CD14-positive monocyte (primary cell): ENCODE measurements at regions not wholly inside any gene's neighbourhood (a gene's known extent, or its start where the extent isn't known, plus 50 kb on each side); places are given as distances from the start of the nearest gene placed in this dataset.

Experiments used
- DNase-seq, 3 donors: peaks; one replicate each; pipeline ENCODE4 v3.0.0-alpha.2; 2011 to 2022
- H2AFZ ChIP-seq: 2 replicates; pipeline ENCODE4 v1.6.0; 2012; ENCODE audit warnings: mild to moderate bottlenecking, low read depth, low read length, inconsistent platforms; ENCODE audit not compliant: insufficient read depth, poor library complexity, severe bottlenecking
- H3K27ac ChIP-seq, 2 donors: 1 replicate in 1 of 2; 2 replicates in 1 of 2; pipeline ENCODE4 v1.5.1; 2012 to 2013; ENCODE audit warnings: low read length in 2 of 2, control low read depth in 1 of 2, inconsistent platforms in 1 of 2, low read depth in 1 of 2, mild to moderate bottlenecking in 1 of 2
- H3K27me3 ChIP-seq, 2 donors: one replicate each; pipeline versions ENCODE4 v1.6.0 to v1.6.1; 2011 to 2013; ENCODE audit warnings: low read length in 2 of 2; ENCODE audit not compliant: control insufficient read depth in 2 of 2, insufficient read depth in 2 of 2
- H3K36me3 ChIP-seq, 2 donors: replicated peaks in 1 of 2; 1 replicate in 1 of 2; 2 replicates in 1 of 2; pipeline versions ENCODE4 v1.5.1 to v1.6.1; 2012 to 2013; ENCODE audit warnings: low read length in 2 of 2, control low read depth in 1 of 2, inconsistent platforms in 1 of 2, mild to moderate bottlenecking in 1 of 2; ENCODE audit not compliant: insufficient read depth in 2 of 2, control insufficient read depth in 1 of 2
- H3K4me1 ChIP-seq, 2 donors: 1 replicate in 1 of 2; 2 replicates in 1 of 2; pipeline versions ENCODE4 v1.5.1 to v1.6.1; 2012 to 2013; ENCODE audit warnings: low read length in 2 of 2, control low read depth in 1 of 2, inconsistent platforms in 1 of 2, mild to moderate bottlenecking in 1 of 2, moderate library complexity in 1 of 2; ENCODE audit not compliant: insufficient read depth in 2 of 2, control insufficient read depth in 1 of 2
- H3K4me2 ChIP-seq: replicated peaks from 2 replicates; pipeline ENCODE3; 2012; ENCODE audit warnings: low read length, moderate library complexity, mild to moderate bottlenecking; ENCODE audit not compliant: poor library complexity, severe bottlenecking; ENCODE audit errors: extremely low read depth
- H3K4me3 ChIP-seq, 3 experiments: fragments of 200-600 bp in 1 of 3; sonication (generic) in 1 of 3; replicated peaks in 1 of 3; 1 replicate in 2 of 3; 2 replicates in 1 of 3; pipeline ENCODE4 v1.5.1; 2011 to 2013; ENCODE audit warnings: low read length in 3 of 3, mild to moderate bottlenecking in 3 of 3, control low read depth in 2 of 3, low read depth in 2 of 3, inconsistent platforms in 1 of 3, moderate library complexity in 1 of 3
- H3K79me2 ChIP-seq: 2 replicates; pipeline ENCODE4 v1.6.0; 2012; ENCODE audit warnings: mild to moderate bottlenecking, control low read depth, inconsistent platforms, low read length, moderate library complexity; ENCODE audit not compliant: insufficient read depth
- H3K9ac ChIP-seq: 2 replicates; pipeline ENCODE4 v1.6.0; 2017; ENCODE audit warnings: low read length, mild to moderate bottlenecking; ENCODE audit not compliant: insufficient read depth, poor library complexity, severe bottlenecking
- H3K9me3 ChIP-seq, 2 donors: replicated peaks in 1 of 2; 1 replicate in 1 of 2; 2 replicates in 1 of 2; pipeline versions ENCODE4 v1.5.1 to v1.6.1; 2012 to 2013; ENCODE audit warnings: low read length in 2 of 2, control low read depth in 1 of 2; ENCODE audit not compliant: control insufficient read depth in 1 of 2, insufficient read depth in 1 of 2
- H4K20me1 ChIP-seq: 2 replicates; pipeline ENCODE4 v1.6.0; 2012; ENCODE audit warnings: mild to moderate bottlenecking, low read length, control low read depth, moderate library complexity; ENCODE audit not compliant: insufficient read depth
- H3K27ac Mint-ChIP-seq, 7 donors: one replicate each; pipeline ENCODE4 v1.8.0; 2020; ENCODE audit warnings: mild to moderate bottlenecking in 7 of 7, mixed read lengths in 7 of 7, moderate library complexity in 6 of 7, inconsistent platforms in 2 of 7
- H3K27me3 Mint-ChIP-seq, 3 donors: one replicate each; pipeline ENCODE4 v1.8.0; 2021 to 2022; ENCODE audit warnings: low read depth in 3 of 3, mild to moderate bottlenecking in 3 of 3, mixed read lengths in 3 of 3, moderate library complexity in 3 of 3, inconsistent platforms in 1 of 3
- H3K36me3 Mint-ChIP-seq, 2 donors: one replicate each; pipeline ENCODE4 v1.8.0; 2020; ENCODE audit warnings: mixed read lengths in 2 of 2, inconsistent platforms in 1 of 2, mild to moderate bottlenecking in 1 of 2
- H3K4me1 Mint-ChIP-seq: one replicate; pipeline ENCODE4 v1.8.0; 2020; ENCODE audit warnings: mild to moderate bottlenecking, mixed read lengths
- H3K4me3 Mint-ChIP-seq, 2 donors: one replicate each; pipeline ENCODE4 v1.8.0; 2020; ENCODE audit warnings: mild to moderate bottlenecking in 2 of 2, mixed read lengths in 2 of 2, moderate library complexity in 1 of 2
- H3K9me3 Mint-ChIP-seq, 7 donors: one replicate each; pipeline ENCODE4 v1.8.0; 2020 to 2022; ENCODE audit warnings: mixed read lengths in 7 of 7, mild to moderate bottlenecking in 6 of 7, moderate library complexity in 6 of 7, inconsistent platforms in 2 of 7
- WGBS: methylation state at CpG from one replicate; pipeline ENCODE4 v1.1.5; 2013; ENCODE audit warnings: missing lambda C conversion rate; ENCODE audit not compliant: insufficient coverage; 5-methylcytosine and 5-hydroxymethylcytosine counted together
- intact Hi-C, 2 donors: fragments of 100-400 bp; cut with micrococcal nuclease; formaldehyde crosslinking; loops; one replicate each; pipeline versions ENCODE4 v1.15.0 to v1.15.1; 2023
- TF ChIP-seq, protein P1 (sequence below): fragments of 200-600 bp; IDR thresholded peaks from one replicate; pipeline ENCODE4 v1.8.0; 2022; ENCODE audit warnings: antibody characterized with exemption, mild to moderate bottlenecking

GRCh38 chr2:429575-430254 is 141.8 kb upstream of the ALKAL2 start:
- Histone ChIP-seq H3K4me1 (no peaks in the 10 kb centered on the region), H3K27me3 (no peaks in the 10 kb centered on the region), H3K4me3 (no peak overlapping the region), H3K36me3 (no peaks in the 10 kb centered on the region), H3K9ac (peak overlapping the region; percentile 12), H3K9me3 (peaks cover 0 to 11% of the 10 kb centered on the region in 2 donors), H3K79me2 (no peaks in the 10 kb centered on the region), H3K27ac (no peak overlapping the region), H3K4me2 (peak overlapping the region; percentile 26), H4K20me1 (no peaks in the 10 kb centered on the region), H2AFZ (no peak overlapping the region)
- H3K4me3 Mint-ChIP-seq = peak overlapping the region; percentile 45 to 84
- H3K9me3 Mint-ChIP-seq = peaks cover 0 to 9% (median 0%) of the 10 kb centered on the region in 7 donors
- TF ChIP-seq, protein P1, sequence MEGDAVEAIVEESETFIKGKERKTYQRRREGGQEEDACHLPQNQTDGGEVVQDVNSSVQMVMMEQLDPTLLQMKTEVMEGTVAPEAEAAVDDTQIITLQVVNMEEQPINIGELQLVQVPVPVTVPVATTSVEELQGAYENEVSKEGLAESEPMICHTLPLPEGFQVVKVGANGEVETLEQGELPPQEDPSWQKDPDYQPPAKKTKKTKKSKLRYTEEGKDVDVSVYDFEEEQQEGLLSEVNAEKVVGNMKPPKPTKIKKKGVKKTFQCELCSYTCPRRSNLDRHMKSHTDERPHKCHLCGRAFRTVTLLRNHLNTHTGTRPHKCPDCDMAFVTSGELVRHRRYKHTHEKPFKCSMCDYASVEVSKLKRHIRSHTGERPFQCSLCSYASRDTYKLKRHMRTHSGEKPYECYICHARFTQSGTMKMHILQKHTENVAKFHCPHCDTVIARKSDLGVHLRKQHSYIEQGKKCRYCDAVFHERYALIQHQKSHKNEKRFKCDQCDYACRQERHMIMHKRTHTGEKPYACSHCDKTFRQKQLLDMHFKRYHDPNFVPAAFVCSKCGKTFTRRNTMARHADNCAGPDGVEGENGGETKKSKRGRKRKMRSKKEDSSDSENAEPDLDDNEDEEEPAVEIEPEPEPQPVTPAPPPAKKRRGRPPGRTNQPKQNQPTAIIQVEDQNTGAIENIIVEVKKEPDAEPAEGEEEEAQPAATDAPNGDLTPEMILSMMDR = no peak
- peaks cover 14% of the 10 kb centered on the region for H3K4me1 Mint-ChIP-seq
- intact Hi-C loops = no loop called here
- 28% methylated on average over 10 of the region's 19 CpGs for WGBS
- H3K27ac Mint-ChIP-seq = peak overlapping the region in 2 of 7 donors; percentile 7 to 22
- peaks cover 2 to 21% (median 11%) of the 10 kb centered on the region in 3 donors for H3K27me3 Mint-ChIP-seq
- no peaks in the 10 kb centered on the region for H3K36me3 Mint-ChIP-seq
- DNase-seq = no peak

DNA sequence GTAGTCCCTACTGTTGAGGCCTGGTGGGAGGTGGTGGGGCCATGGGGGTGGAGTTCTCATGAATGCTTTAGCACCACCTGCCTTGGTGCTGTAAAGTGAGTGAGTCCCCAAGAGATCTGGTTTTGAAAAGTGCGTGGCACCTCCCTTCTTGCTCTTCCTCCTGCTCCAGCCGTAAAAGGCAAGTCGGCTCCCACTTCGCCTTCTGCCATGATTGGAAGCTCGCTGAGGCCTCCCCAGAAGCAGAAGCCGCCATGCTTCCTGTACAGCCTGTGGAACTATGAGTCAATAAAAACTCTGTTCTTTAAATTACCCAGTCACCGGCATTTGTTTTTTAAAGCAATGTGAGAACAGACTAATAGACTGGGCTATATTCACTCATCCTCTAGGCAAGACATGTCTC is 141.3 kb upstream of the ALKAL2 start:
- Mint-ChIP-seq H3K27me3 (peaks cover 2 to 21% (median 14%) of the 10 kb centered on the region in 3 donors), H3K9me3 (peaks cover 0 to 9% (median 0%) of the 10 kb centered on the region in 7 donors), H3K4me3 (no peak overlapping the region), H3K4me1 (peaks cover 14% of the 10 kb centered on the region), H3K36me3 (no peaks in the 10 kb centered on the region), H3K27ac (no peak overlapping the region)
- H3K4me3 ChIP-seq = no peak overlapping the region
- H3K27me3 ChIP-seq = no peaks in the 10 kb centered on the region
- H4K20me1 ChIP-seq = no peaks in the 10 kb centered on the region
- DNase-seq = no peak
- intact Hi-C loops = no loop called here
- no peak overlapping the region for H3K4me2 ChIP-seq
- 100% methylated on average over 5 of the region's 7 CpGs for WGBS
- TF ChIP-seq, protein P1 = no peak
- H3K79me2 ChIP-seq = no peaks in the 10 kb centered on the region
- H3K36me3 ChIP-seq = no peaks in the 10 kb centered on the region
- H3K9me3 ChIP-seq = peaks cover 0 to 11% of the 10 kb centered on the region in 2 donors
- H3K9ac ChIP-seq = no peak overlapping the region
- no peaks in the 10 kb centered on the region for H3K4me1 ChIP-seq
- no peak overlapping the region for H3K27ac ChIP-seq
- H2AFZ ChIP-seq = no peak overlapping the region
